Osteoblast (primary cell): ENCODE measurements at regions not wholly inside any gene's neighbourhood (a gene's known extent, or its start where the extent isn't known, plus 50 kb on each side); places are given as distances from the start of the nearest gene placed in this dataset.
A peak's percentile ranks its signal among the peaks of the same experiment; 100 is the strongest.
"Not testable (repeated sequence)": the region's sequence is repeated elsewhere in the genome, so short reads cannot be mapped to it uniquely, and the experiment has no call there.

ENCODE experiments used
- DNase-seq: peaks from one replicate; pipeline ENCODE4 v3.0.0; 2011; ENCODE audit warnings: low spot score, mixed read lengths; ENCODE audit not compliant: insufficient read length; ENCODE audit errors: missing footprints
- H2AFZ ChIP-seq: 2 replicates; pipeline ENCODE4 v1.6.0; 2011; ENCODE audit warnings: mild to moderate bottlenecking, low read length
- H3K27ac ChIP-seq: 2 replicates; pipeline ENCODE4 v1.5.1; 2011; ENCODE audit warnings: mild to moderate bottlenecking, low read depth, low read length, moderate library complexity
- H3K27me3 ChIP-seq: 2 replicates; pipeline ENCODE4 v1.6.0; 2012; ENCODE audit warnings: mild to moderate bottlenecking, control low read depth, inconsistent platforms, low read length, moderate library complexity; ENCODE audit not compliant: insufficient read depth
- H3K36me3 ChIP-seq: 2 replicates; pipeline ENCODE4 v1.5.1; 2011; ENCODE audit warnings: mild to moderate bottlenecking, low read length, control low read depth, moderate library complexity; ENCODE audit not compliant: insufficient read depth
- H3K4me1 ChIP-seq: 2 replicates; pipeline ENCODE4 v1.5.1; 2011; ENCODE audit warnings: mild to moderate bottlenecking, low read length, control low read depth, moderate library complexity; ENCODE audit not compliant: insufficient read depth
- H3K4me2 ChIP-seq: 2 replicates; pipeline ENCODE4 v1.6.0; 2011; ENCODE audit warnings: mild to moderate bottlenecking, low read length; ENCODE audit not compliant: insufficient read depth
- H3K4me3 ChIP-seq: fragments of 200-600 bp; sonication (generic); 3 replicates; pipeline ENCODE4 v1.5.1; 2012; ENCODE audit warnings: mild to moderate bottlenecking, low read length, inconsistent platforms; ENCODE audit not compliant: insufficient read depth
- H3K79me2 ChIP-seq: 2 replicates; pipeline ENCODE4 v1.6.0; 2012; ENCODE audit warnings: mild to moderate bottlenecking, low read length, control low read depth, inconsistent platforms; ENCODE audit not compliant: insufficient read depth
- H3K9me3 ChIP-seq: 2 replicates; pipeline ENCODE4 v1.5.1; 2011; ENCODE audit warnings: low read depth, low read length, control low read depth
- H4K20me1 ChIP-seq: 2 replicates; pipeline ENCODE4 v1.6.0; 2012; ENCODE audit warnings: mild to moderate bottlenecking, low read length, control low read depth; ENCODE audit not compliant: insufficient read depth
- TF ChIP-seq, protein P1 (sequence below): IDR thresholded peaks from 2 replicates; pipeline ENCODE4 v1.5.1; 2011; ENCODE audit warnings: mild to moderate bottlenecking, low read depth, low read length, moderate library complexity; ENCODE audit errors: extremely low read depth

DNA sequence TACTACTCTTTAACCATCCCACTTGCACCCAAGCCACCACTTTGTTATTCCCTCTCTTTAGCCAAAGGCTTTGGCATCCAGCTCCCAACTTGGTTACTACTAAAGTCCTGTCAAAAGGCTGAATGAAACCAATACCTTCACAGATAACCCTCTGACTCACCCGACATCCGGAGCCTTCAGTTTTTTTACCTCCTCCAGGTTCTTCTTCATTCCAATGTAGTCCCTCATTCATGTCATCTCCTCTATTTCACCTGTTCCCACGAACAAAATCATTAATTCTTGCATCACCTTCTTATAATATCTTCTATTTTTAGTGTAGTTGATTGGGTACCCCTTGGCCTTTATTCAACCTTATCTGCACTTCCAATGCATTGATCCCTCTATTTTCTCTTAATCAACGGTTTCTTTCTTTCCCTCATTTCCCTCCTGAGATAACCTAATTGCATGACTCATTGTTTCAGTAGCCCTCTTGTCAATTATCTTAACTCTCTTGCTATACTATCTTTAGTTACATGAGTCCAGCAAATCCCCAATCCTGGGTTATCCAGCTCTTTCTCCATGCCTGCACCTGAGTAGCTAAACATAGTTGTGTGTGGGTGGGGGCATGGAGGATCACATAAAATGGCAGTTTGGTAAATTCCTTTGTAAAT lies 87.2 kb upstream of the COL1A2 start:
- Histone ChIP-seq H3K27me3 (no peaks in the 10 kb centered on the region), H3K4me3 (no peak overlapping the region), H3K36me3 (no peaks in the 10 kb centered on the region), H4K20me1 (no peaks in the 10 kb centered on the region), H3K4me2 (no peak overlapping the region), H3K9me3 (no peaks in the 10 kb centered on the region), H2AFZ (no peak overlapping the region), H3K27ac (no peak overlapping the region), H3K4me1 (peaks cover 29% of the 10 kb centered on the region), H3K79me2 (no peaks in the 10 kb centered on the region)
- DNase-seq: no peak
- TF ChIP-seq, protein P1, sequence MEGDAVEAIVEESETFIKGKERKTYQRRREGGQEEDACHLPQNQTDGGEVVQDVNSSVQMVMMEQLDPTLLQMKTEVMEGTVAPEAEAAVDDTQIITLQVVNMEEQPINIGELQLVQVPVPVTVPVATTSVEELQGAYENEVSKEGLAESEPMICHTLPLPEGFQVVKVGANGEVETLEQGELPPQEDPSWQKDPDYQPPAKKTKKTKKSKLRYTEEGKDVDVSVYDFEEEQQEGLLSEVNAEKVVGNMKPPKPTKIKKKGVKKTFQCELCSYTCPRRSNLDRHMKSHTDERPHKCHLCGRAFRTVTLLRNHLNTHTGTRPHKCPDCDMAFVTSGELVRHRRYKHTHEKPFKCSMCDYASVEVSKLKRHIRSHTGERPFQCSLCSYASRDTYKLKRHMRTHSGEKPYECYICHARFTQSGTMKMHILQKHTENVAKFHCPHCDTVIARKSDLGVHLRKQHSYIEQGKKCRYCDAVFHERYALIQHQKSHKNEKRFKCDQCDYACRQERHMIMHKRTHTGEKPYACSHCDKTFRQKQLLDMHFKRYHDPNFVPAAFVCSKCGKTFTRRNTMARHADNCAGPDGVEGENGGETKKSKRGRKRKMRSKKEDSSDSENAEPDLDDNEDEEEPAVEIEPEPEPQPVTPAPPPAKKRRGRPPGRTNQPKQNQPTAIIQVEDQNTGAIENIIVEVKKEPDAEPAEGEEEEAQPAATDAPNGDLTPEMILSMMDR: no peak

DNA sequence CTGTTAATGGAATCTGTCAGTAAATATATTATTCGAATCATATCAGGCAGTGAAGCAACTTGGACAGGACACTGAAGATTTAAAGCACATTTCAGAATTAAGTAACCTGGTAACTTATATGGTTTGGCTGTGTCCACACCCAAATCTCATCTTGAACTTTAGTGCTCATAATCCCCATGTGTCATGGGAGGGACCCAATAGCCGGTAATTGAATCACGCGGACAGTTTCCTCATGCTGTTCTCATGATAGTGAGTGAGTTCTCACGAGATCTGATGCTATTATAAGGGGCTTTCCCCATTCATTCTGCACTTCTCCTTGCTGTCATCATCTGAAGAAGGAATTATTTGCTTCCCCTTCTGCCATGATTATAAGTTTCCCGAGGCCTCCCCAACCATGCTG lies 83.2 kb upstream of the COL1A2 start:
- TF ChIP-seq, protein P1: no peak
- Histone ChIP-seq H2AFZ (no peak overlapping the region), H3K4me1 (peaks cover 33% of the 10 kb centered on the region), H3K27me3 (no peaks in the 10 kb centered on the region), H3K9me3 (no peaks in the 10 kb centered on the region), H3K4me2 (no peak overlapping the region), H3K79me2 (no peaks in the 10 kb centered on the region), H4K20me1 (no peaks in the 10 kb centered on the region), H3K36me3 (no peaks in the 10 kb centered on the region), H3K27ac (no peak overlapping the region), H3K4me3 (no peak overlapping the region)
- no peak for DNase-seq

DNA sequence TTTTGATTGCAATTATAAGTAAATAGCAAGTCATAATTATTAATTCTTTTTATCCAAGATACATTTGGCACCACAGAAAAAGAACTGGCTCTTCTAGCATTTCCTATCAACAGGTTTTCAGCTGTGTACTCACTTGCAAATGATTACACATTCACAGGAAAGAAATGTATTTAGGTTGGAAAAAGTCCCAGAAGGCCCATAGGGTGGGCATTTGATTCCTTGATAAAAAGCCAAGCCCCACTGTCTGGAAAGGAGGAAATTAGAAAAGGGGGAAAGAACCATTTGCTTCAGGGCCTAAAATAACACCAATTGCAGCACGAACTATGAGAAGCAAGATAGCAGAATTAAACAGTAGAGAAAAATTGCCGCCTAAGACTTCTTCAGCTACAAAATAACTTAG lies 80.8 kb upstream of the COL1A2 start:
- H3K4me3 ChIP-seq: no peak overlapping the region
- peak overlapping the region; percentile 36 for H3K27ac ChIP-seq
- no peaks in the 10 kb centered on the region for H3K79me2 ChIP-seq
- H4K20me1 ChIP-seq: no peaks in the 10 kb centered on the region
- H3K36me3 ChIP-seq: no peaks in the 10 kb centered on the region
- TF ChIP-seq, protein P1: no peak
- peak overlapping the region; percentile 47 for H3K4me2 ChIP-seq
- H3K9me3 ChIP-seq: no peaks in the 10 kb centered on the region
- no peaks in the 10 kb centered on the region for H3K27me3 ChIP-seq
- peaks cover 33% of the 10 kb centered on the region for H3K4me1 ChIP-seq
- H2AFZ ChIP-seq: peak overlapping the region; percentile 17
- no peak for DNase-seq

DNA sequence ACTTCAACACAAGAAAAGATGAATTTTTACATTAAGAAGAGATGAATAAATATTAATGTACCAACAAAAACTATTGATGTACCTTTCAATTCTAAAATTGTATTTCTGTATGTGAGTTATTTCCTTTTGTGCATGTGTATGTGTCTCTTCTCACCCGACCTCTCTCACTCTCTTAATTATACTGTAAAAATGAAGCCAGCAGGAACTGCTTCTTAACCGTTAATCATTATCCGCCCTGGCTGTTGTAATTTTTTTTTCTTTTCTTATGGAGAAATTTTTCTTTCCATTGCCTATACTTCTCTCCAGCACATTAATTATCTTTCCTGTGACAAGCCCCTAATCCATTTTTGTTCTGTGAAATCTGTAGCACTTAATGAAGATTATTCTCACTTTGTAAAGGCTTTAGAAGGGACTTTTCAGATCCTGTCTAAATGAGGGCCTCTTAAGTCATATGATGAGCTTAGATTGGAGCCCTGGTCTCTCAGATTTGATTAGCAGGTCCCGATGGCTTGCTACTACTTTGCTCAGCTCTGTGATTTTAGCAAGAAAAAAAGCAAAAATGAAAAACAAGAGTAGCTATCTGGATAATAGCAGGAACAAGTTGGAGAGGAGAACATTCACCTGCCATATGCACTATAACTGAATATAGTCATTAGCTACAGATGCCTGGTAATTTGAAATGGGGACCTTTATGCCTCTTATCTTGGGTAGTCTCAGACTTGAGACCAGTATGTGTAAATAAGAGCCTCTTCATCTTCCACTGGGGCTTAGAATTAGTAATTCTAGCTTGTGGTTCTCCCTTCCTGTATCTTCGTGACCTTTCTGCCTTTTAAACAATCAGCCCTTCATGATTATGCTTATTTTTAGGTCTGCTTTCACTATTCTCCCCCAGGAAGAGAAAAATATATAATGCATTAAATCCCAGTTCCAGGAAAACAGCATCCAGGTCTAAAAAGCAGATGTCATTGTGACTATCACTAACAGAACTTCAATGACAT lies 80.0 kb upstream of the COL1A2 start:
- Histone ChIP-seq H3K36me3 (no peaks in the 10 kb centered on the region), H3K27ac (peak overlapping the region; percentile 36), H3K79me2 (no peaks in the 10 kb centered on the region), H3K9me3 (no peaks in the 10 kb centered on the region), H3K4me3 (no peak overlapping the region), H3K27me3 (no peaks in the 10 kb centered on the region), H3K4me2 (peak overlapping the region; percentile 47), H2AFZ (peak overlapping the region; percentile 58), H3K4me1 (peaks cover 33% of the 10 kb centered on the region), H4K20me1 (no peaks in the 10 kb centered on the region)
- TF ChIP-seq, protein P1: no peak
- DNase-seq: no peak

DNA sequence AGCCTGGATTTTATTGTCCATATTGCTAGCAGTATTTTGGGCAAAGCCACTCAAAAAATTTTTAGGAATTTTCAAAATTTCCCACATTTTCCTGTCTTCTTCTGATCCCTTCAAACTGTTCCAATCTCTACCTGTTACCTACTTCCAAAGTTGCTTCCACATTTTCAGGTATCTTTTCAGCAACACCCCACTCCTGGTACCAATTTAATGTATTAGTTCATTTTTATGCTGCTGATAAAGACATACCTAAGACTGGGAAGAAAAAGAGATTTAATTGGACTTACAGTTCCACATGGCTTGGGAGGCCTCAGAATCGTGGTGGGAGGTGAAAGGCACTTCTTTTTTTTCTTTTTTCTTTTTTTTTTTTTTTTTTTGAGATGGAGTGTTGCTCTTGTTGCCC lies 73.6 kb upstream of the COL1A2 start:
- H3K36me3 ChIP-seq, H4K20me1 ChIP-seq, H3K4me3 ChIP-seq, H3K9me3 ChIP-seq, H2AFZ ChIP-seq, H3K4me2 ChIP-seq, H3K79me2 ChIP-seq, H3K27ac ChIP-seq, DNase-seq, H3K27me3 ChIP-seq: not testable (repeated sequence)
- peaks cover 11% of the 10 kb centered on the region for H3K4me1 ChIP-seq
